OCI-LY3 (cell line): ENCODE measurements at regions not wholly inside any gene's neighbourhood (a gene's known extent, or its start where the extent isn't known, plus 50 kb on each side); places are given as distances from the start of the nearest gene placed in this dataset.

Source experiments
- H2AFZ ChIP-seq: fragments of 200-600, 300-600 bp; shearing (Covaris generic); 2 replicates; pipeline ENCODE4 v1.6.0; 2014; ENCODE audit warnings: antibody characterized with exemption, low read depth, low read length
- H3K27ac ChIP-seq: fragments of 200-600, 300-600 bp; sonication (generic); 2 replicates; pipeline ENCODE4 v1.5.1; 2014; ENCODE audit warnings: mild to moderate bottlenecking, low read length, moderate library complexity, mixed read lengths
- H3K27me3 ChIP-seq: fragments of 200-600, 300-600 bp; sonication (generic); 2 replicates; pipeline ENCODE4 v1.6.1; 2014; ENCODE audit warnings: low read depth, low read length, mixed read lengths
- H3K36me3 ChIP-seq: fragments of 200-600, 300-600 bp; sonication (generic); replicated peaks from 2 replicates; pipeline ENCODE3; 2014; ENCODE audit warnings: low read depth, low read length, mixed read lengths
- H3K4me1 ChIP-seq: fragments of 300-600, 200-600 bp; sonication (generic); 2 replicates; pipeline ENCODE4 v1.6.1; 2014; ENCODE audit warnings: low read length, mixed read lengths
- H3K4me2 ChIP-seq: fragments of 200-600, 300-600 bp; sonication (generic); 2 replicates; pipeline ENCODE4 v1.6.1; 2014; ENCODE audit warnings: low read length, mixed read lengths
- H3K4me3 ChIP-seq: fragments of 300-600, 200-600 bp; sonication (generic); 2 replicates; pipeline ENCODE4 v1.5.1; 2014; ENCODE audit warnings: antibody characterized with exemption, mild to moderate bottlenecking, low read length, moderate library complexity
- H3K79me2 ChIP-seq: fragments of 300-600, 200-600 bp; shearing (Covaris generic); 2 replicates; pipeline ENCODE4 v1.6.1; 2014; ENCODE audit warnings: mild to moderate bottlenecking, low read length, mixed read lengths
- H3K9ac ChIP-seq: fragments of 300-600, 200-600 bp; shearing (Covaris generic); 2 replicates; pipeline ENCODE4 v1.6.0; 2014; ENCODE audit warnings: mild to moderate bottlenecking, low read length, moderate library complexity
- H3K9me3 ChIP-seq: fragments of 200-600, 300-600 bp; shearing (Covaris generic); 2 replicates; pipeline ENCODE4 v1.6.1; 2014; ENCODE audit warnings: low read length, mixed read lengths; ENCODE audit not compliant: insufficient read depth
- H4K20me1 ChIP-seq: fragments of 200-600, 300-600 bp; sonication (generic); 2 replicates; pipeline ENCODE4 v1.6.1; 2016; ENCODE audit warnings: low read length, mixed read lengths; ENCODE audit not compliant: insufficient read depth
- EZH2phosphoT487 ChIP-seq: fragments of 200-600 bp; shearing (Covaris generic); IDR thresholded peaks from 2 replicates; pipeline ENCODE4 v1.6.1; 2018; ENCODE audit warnings: antibody characterized with exemption, mixed run types, low read depth
- TF ChIP-seq, protein P1 (sequence below): fragments of 200-600, 300-600 bp; sonication (generic); IDR thresholded peaks from 2 replicates; pipeline ENCODE4 v1.5.1; 2014; ENCODE audit warnings: antibody characterized with exemption, low read length, low read depth

DNA sequence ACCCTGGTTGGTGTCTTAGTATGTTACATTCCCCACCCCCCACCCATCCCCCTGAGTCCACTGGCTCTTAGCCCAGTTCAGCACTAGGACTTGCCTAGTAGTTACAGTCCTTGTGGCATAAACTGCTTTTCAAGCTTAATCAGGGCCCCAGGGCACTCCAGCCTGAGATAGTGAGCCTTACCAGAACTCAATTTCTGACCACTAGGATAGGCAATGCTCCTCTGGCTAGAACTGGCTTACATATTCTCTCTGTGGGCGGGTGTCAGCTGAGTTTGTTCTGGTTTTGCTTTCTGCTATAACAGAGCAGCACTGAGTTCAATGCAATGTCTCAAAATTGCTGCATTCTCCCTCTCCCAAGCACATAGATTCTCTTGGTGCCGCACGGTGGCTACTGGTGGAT is 391.4 kb upstream of the DIPK2B start:
- no peaks in the 10 kb centered on the region for H4K20me1 ChIP-seq
- no peak overlapping the region for H3K9ac ChIP-seq
- H3K4me1 ChIP-seq, result no peaks in the 10 kb centered on the region
- no peak overlapping the region for H3K27ac ChIP-seq
- H3K36me3 ChIP-seq, result no peaks in the 10 kb centered on the region
- no peaks in the 10 kb centered on the region for H3K9me3 ChIP-seq
- H2AFZ ChIP-seq, result no peak overlapping the region
- no peak overlapping the region for H3K4me3 ChIP-seq
- TF ChIP-seq, protein P1, sequence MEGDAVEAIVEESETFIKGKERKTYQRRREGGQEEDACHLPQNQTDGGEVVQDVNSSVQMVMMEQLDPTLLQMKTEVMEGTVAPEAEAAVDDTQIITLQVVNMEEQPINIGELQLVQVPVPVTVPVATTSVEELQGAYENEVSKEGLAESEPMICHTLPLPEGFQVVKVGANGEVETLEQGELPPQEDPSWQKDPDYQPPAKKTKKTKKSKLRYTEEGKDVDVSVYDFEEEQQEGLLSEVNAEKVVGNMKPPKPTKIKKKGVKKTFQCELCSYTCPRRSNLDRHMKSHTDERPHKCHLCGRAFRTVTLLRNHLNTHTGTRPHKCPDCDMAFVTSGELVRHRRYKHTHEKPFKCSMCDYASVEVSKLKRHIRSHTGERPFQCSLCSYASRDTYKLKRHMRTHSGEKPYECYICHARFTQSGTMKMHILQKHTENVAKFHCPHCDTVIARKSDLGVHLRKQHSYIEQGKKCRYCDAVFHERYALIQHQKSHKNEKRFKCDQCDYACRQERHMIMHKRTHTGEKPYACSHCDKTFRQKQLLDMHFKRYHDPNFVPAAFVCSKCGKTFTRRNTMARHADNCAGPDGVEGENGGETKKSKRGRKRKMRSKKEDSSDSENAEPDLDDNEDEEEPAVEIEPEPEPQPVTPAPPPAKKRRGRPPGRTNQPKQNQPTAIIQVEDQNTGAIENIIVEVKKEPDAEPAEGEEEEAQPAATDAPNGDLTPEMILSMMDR, result no peak
- TF ChIP-seq EZH2phosphoT487, result no peak
- no peak overlapping the region for H3K4me2 ChIP-seq
- H3K79me2 ChIP-seq, result no peaks in the 10 kb centered on the region
- no peaks in the 10 kb centered on the region for H3K27me3 ChIP-seq

DNA sequence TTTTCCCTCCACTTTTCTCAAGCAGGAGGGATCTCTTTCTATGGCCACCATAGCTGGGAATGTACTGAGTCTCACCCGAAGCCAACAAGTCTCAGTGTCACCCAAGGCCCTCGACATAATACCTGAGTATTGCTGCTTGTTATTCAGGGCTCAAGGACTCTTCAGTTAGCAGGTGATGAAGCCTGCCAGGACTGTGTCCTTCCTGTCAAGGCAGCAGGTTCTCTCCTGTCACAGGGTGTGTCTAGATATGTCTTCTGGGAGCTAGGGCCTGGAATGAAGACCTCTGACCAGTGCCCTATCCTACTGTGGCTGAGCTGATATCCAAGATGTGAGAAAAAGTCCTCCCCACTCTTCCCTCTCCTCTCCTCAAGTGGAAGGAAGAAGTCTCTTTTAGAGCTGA is 391.0 kb upstream of the DIPK2B start:
- Histone ChIP-seq H3K4me1 (no peaks in the 10 kb centered on the region), H3K27me3 (no peaks in the 10 kb centered on the region), H3K4me3 (no peak overlapping the region), H3K9me3 (no peaks in the 10 kb centered on the region), H3K4me2 (no peak overlapping the region), H3K36me3 (no peaks in the 10 kb centered on the region), H3K27ac (no peak overlapping the region), H2AFZ (no peak overlapping the region), H3K9ac (no peak overlapping the region), H3K79me2 (no peaks in the 10 kb centered on the region), H4K20me1 (no peaks in the 10 kb centered on the region)
- TF ChIP-seq EZH2phosphoT487, result no peak
- TF ChIP-seq, protein P1, result no peak

DNA sequence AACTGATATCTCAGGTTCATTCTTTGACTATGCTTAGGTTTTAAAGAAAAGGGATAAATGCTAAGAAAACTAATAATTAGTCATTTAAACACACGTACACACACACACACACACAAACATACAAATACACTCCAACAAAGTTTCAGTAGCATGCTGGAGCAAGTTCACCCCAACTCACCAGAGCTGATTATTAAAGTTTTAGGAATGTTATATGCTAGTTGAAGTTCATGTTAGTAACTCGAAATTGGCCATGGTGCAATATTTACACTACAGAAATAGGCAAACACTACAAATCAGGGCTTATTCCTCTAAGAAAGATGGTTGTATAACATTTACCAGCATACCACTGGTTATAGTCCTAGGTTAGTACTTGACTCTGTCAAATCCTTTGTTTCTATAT is 384.0 kb upstream of the DIPK2B start:
- no peaks in the 10 kb centered on the region for H3K27me3 ChIP-seq
- H3K9me3 ChIP-seq, result peaks cover 4% of the 10 kb centered on the region; the same call in 1 of the 2 replicates
- no peak overlapping the region for H3K4me2 ChIP-seq
- no peak overlapping the region for H3K4me3 ChIP-seq
- H3K9ac ChIP-seq, result no peak overlapping the region
- no peak overlapping the region for H3K27ac ChIP-seq
- no peaks in the 10 kb centered on the region for H4K20me1 ChIP-seq
- H3K4me1 ChIP-seq, result no peaks in the 10 kb centered on the region
- TF ChIP-seq, protein P1, result no peak
- no peak for TF ChIP-seq EZH2phosphoT487
- H3K36me3 ChIP-seq, result no peaks in the 10 kb centered on the region
- no peaks in the 10 kb centered on the region for H3K79me2 ChIP-seq
- H2AFZ ChIP-seq, result no peak overlapping the region

DNA sequence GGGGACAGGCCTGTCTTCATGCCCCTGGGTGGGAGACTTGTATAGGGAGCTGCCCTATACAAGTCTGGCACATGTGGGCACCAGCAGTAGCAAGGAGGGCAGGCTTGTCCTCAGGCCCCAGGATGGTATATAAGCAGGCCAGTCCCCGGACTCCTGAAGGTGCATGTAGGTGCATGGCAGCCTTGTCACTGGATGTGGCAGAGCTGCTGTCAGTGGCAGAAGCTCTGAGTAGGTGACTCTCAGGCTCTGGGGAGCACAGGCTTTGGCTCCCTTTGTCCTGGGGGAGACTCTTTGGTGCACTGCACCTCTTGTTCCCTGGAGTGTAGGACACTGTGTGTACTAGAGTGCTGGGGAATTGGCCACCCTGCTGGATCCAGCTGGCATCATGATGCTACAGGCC is 376.7 kb upstream of the DIPK2B start:
- H3K79me2 ChIP-seq, result no peaks in the 10 kb centered on the region
- H4K20me1 ChIP-seq, result no peaks in the 10 kb centered on the region
- H3K9ac ChIP-seq, result no peak overlapping the region
- no peaks in the 10 kb centered on the region for H3K4me1 ChIP-seq
- no peaks in the 10 kb centered on the region for H3K36me3 ChIP-seq
- H3K4me3 ChIP-seq, result no peak overlapping the region
- no peak for TF ChIP-seq EZH2phosphoT487
- TF ChIP-seq, protein P1, result no peak
- H2AFZ ChIP-seq, result no peak overlapping the region
- peaks cover 4% of the 10 kb centered on the region; the same call in 1 of the 2 replicates for H3K9me3 ChIP-seq
- H3K4me2 ChIP-seq, result no peak overlapping the region
- H3K27ac ChIP-seq, result no peak overlapping the region
- no peaks in the 10 kb centered on the region for H3K27me3 ChIP-seq
